Thoracic aorta (tissue), 2 donors: ENCODE measurements at regions not wholly inside any gene's neighbourhood (a gene's known extent, or its start where the extent isn't known, plus 50 kb on each side); places are given as distances from the start of the nearest gene placed in this dataset.

ENCODE experiments used
- ATAC-seq: fragments of 150-250 bp; one replicate; pipeline ENCODE4 v1.8.0; 2017; ENCODE audit warnings: low read depth; ENCODE audit not compliant: insufficient number of reproducible peaks, low FRiP score
- DNase-seq: peaks from one replicate; pipeline ENCODE4 v3.0.0-alpha.2; 2020; ENCODE audit warnings: low spot score
- H3K27ac ChIP-seq, 2 donors: fragments of 200-600 bp; sonication (generic); 1 replicate in 1 of 2; 2 replicates in 1 of 2; pipeline ENCODE4 v1.5.1; 2016; ENCODE audit warnings: mild to moderate bottlenecking in 2 of 2, moderate library complexity in 2 of 2
- H3K27me3 ChIP-seq: fragments of 200-600 bp; sonication (generic); replicated peaks from 2 replicates; pipeline ENCODE4 v1.6.0; 2016; ENCODE audit warnings: mild to moderate bottlenecking; ENCODE audit not compliant: insufficient read depth
- H3K36me3 ChIP-seq: fragments of 200-600 bp; sonication (generic); one replicate; pipeline ENCODE4 v1.5.1; 2016
- H3K4me1 ChIP-seq, 2 donors: fragments of 200-600 bp; sonication (generic); 1 replicate in 1 of 2; 2 replicates in 1 of 2; pipeline versions ENCODE4 v1.5.1 to v1.6.0; 2016; ENCODE audit warnings: low read depth in 2 of 2, mild to moderate bottlenecking in 1 of 2; ENCODE audit not compliant: control insufficient read depth in 1 of 2
- H3K4me3 ChIP-seq: fragments of 200-600 bp; sonication (generic); 2 replicates; pipeline ENCODE4 v1.5.1; 2016; ENCODE audit warnings: mild to moderate bottlenecking
- H3K9me3 ChIP-seq: fragments of 200-600 bp; sonication (generic); 2 replicates; pipeline ENCODE4 v1.5.1; 2016
- TF ChIP-seq, protein P1 (sequence below): fragments of 200-600 bp; sonication (generic); IDR thresholded peaks from one replicate; pipeline ENCODE4 v1.5.1; 2019; ENCODE audit warnings: antibody characterized with exemption

DNA sequence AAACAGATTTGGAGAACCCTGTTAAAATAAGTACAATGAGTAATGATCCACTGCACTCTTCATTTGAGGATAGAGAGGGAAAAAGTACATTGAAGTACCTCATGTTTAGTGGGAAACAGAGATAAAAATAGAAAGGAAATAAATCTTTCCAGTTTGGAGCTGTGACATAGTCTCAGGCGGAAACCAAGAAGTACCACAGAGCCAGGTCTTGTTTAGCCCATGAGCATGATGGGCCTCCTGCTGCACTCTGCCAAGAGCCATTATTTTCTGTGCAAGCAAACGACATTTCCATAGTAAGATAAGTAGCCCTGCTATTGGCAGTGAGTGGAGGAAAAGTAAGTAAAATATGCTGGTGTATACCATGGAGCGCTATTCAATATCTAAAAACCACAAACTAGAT is 796.1 kb downstream of the TBL1XR1 start:
- ATAC-seq: no peak
- Histone ChIP-seq H3K4me3 (no peak overlapping the region), H3K36me3 (no peaks in the 10 kb centered on the region), H3K27ac (peak overlapping the region in 1 of 2 donors; percentile 25), H3K27me3 (no peaks in the 10 kb centered on the region), H3K9me3 (no peaks in the 10 kb centered on the region), H3K4me1 (peaks cover 3 to 33% of the 10 kb centered on the region in 2 donors)
- TF ChIP-seq, protein P1, sequence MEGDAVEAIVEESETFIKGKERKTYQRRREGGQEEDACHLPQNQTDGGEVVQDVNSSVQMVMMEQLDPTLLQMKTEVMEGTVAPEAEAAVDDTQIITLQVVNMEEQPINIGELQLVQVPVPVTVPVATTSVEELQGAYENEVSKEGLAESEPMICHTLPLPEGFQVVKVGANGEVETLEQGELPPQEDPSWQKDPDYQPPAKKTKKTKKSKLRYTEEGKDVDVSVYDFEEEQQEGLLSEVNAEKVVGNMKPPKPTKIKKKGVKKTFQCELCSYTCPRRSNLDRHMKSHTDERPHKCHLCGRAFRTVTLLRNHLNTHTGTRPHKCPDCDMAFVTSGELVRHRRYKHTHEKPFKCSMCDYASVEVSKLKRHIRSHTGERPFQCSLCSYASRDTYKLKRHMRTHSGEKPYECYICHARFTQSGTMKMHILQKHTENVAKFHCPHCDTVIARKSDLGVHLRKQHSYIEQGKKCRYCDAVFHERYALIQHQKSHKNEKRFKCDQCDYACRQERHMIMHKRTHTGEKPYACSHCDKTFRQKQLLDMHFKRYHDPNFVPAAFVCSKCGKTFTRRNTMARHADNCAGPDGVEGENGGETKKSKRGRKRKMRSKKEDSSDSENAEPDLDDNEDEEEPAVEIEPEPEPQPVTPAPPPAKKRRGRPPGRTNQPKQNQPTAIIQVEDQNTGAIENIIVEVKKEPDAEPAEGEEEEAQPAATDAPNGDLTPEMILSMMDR: no peak
- DNase-seq: no peak

DNA sequence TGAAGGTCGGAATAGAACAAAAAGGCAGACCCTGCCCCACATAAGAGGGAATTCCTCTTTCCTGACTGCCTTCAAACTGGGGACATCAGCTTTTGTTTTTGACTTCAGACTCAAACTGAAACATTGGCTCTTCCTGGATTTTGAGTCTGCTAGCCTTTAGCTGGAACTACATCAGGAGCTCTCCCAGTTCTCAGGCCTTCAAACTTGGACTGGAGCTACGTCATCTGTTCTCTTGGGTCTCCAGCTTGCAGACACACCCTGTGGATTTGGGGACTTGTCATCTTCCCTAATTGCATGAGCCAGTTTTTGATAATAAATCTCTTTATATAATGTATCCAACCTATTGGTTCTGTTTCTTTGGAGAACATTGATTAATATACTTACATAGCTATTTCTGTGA is 798.1 kb downstream of the TBL1XR1 start:
- H3K27me3 ChIP-seq: no peaks in the 10 kb centered on the region
- DNase-seq (no peak), ATAC-seq (no peak)
- no peaks in the 10 kb centered on the region for H3K36me3 ChIP-seq
- no peaks in the 10 kb centered on the region for H3K9me3 ChIP-seq
- H3K27ac ChIP-seq: no peak overlapping the region
- peaks cover 3 to 33% of the 10 kb centered on the region in 2 donors for H3K4me1 ChIP-seq
- no peak overlapping the region for H3K4me3 ChIP-seq
- TF ChIP-seq, protein P1: no peak

DNA sequence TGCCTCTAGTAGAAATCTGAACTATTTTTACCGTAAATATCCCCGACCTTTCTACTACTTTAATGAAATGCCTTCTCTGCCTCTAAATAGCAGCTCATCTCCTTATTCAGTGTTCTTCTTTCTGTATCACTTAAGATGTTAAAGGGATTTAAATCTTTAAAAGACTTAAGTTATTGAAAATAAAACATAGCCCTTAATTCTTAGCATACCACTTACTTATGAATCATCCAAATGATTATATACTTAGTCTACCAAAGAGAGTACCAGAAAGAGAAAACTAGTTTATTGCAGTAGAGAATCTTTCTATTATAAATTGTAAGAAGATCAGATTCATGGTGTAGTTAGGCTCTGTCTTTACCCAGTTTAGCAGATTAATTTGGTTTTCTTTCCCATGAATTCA is 802.0 kb downstream of the TBL1XR1 start:
- Histone ChIP-seq H3K27me3 (no peaks in the 10 kb centered on the region), H3K4me3 (no peak overlapping the region), H3K4me1 (peaks cover 0 to 14% of the 10 kb centered on the region in 2 donors), H3K9me3 (no peaks in the 10 kb centered on the region), H3K27ac (no peak overlapping the region), H3K36me3 (no peaks in the 10 kb centered on the region)
- ATAC-seq (no peak), DNase-seq (no peak)
- TF ChIP-seq, protein P1: no peak

DNA sequence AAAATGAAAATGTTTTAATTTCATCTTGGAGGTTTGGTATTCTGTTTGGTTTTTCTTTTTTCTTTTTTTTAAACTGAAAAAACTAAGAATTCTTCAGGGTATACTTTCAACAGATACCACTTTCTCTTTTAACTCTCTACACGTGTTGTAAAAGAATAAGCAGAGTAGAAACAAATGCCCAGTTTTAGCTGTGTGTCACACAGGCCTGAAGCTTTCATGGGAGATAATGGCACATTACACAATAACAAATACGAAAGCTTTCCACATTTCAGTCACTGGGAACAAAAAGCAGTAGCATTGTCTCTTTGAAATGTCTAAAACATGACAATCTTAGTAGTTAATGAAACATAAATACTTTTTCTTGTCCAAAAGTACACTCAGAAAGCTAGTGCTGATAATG is 818.5 kb downstream of the TBL1XR1 start:
- DNase-seq (no peak), ATAC-seq (no peak)
- no peaks in the 10 kb centered on the region for H3K9me3 ChIP-seq
- no peaks in the 10 kb centered on the region for H3K36me3 ChIP-seq
- no peak overlapping the region for H3K27ac ChIP-seq
- no peak overlapping the region for H3K4me3 ChIP-seq
- no peaks in the 10 kb centered on the region for H3K27me3 ChIP-seq
- H3K4me1 ChIP-seq: peaks cover 0 to 4% of the 10 kb centered on the region in 2 donors
- TF ChIP-seq, protein P1: no peak

DNA sequence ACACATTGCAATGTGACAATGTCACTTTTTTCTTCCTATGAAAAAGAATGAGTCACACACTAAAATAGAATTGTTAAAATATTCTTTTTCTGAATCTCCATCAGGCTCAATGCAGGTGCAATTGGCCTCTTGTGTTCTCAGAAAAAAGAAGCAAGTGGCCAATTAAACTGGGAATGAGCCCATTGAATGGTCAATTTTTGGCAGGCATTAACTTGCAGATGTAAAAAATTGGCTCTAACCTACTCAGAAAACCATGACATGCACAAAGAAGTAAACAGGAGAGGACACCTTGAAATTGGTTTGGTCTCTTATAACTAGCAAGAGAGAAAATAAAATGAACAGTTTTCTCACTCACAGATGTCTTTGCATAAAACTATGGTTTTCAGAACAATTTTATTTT is 820.8 kb downstream of the TBL1XR1 start:
- TF ChIP-seq, protein P1: no peak
- H3K4me1 ChIP-seq: peaks cover 0 to 4% of the 10 kb centered on the region in 2 donors
- H3K4me3 ChIP-seq: no peak overlapping the region
- ATAC-seq (no peak), DNase-seq (no peak)
- H3K9me3 ChIP-seq: no peaks in the 10 kb centered on the region
- H3K36me3 ChIP-seq: no peaks in the 10 kb centered on the region
- no peaks in the 10 kb centered on the region for H3K27me3 ChIP-seq
- H3K27ac ChIP-seq: no peak overlapping the region
